ENCODE measurements at regions not wholly inside any gene's neighbourhood (a gene's known extent, or its start where the extent isn't known, plus 50 kb on each side); places are given as distances from the start of the nearest gene placed in this dataset.

DNA sequence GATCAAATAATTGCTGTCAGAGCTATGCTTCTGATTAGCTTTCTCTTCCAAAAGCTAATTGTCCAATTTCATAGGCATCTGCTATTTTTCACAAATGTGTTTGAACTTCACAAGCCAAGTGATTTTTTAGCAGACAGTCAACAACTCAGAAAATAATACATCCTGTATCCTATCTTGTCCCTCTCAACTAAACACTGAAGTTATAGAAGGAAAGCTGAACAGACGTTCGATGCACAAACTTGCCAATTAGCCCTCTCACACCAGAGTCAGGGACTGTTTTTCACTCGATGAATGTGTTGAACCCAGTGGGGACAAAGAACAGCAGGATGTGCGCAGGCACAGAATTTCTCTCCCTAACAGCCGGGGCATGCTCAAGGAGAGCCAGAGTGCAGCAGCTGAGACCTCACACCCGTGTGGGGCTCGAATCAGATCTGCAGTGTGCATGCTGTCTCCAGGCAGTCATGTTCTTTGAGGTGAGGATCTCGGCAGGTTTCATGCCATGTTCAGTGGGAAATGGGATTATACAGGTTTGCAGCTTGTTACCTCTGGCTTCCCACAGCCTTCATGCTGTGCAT, 246.7 kb upstream of the SDK2 start:
- no peaks in the 10 kb centered on the region for H3K36me3 Mint-ChIP-seq (ENCODE audit: low read depth)
- POLR2A ChIA-PET = no interaction called here
- no peak overlapping the region for H3K27ac Mint-ChIP-seq
- H3K9me3 Mint-ChIP-seq = no peaks in the 10 kb centered on the region
- H3K4me3 Mint-ChIP-seq = no peak overlapping the region
- no peak for TF ChIP-seq CTCF (IDR thresholded peaks at IDR 0.05)
- no peaks in the 10 kb centered on the region for H3K27me3 Mint-ChIP-seq
- no peaks in the 10 kb centered on the region for H3K4me1 Mint-ChIP-seq (ENCODE audit: low read depth)
- CTCF ChIA-PET = interaction anchor here (1.0 kb wide), 1 partner anchor 521 kb away, joined by 3 read pairs; no protein-coding TSS in a partner anchor
- no peak for ATAC-seq
- intact Hi-C loops (cut with micrococcal nuclease) = no loop called here
- DNase-seq = no peak

GRCh38 chr17:73895157-73895556, 250.9 kb upstream of the SDK2 start:
- peaks cover 11% of the 10 kb centered on the region for H3K27me3 Mint-ChIP-seq
- no peak for TF ChIP-seq CTCF (IDR thresholded peaks at IDR 0.05)
- ATAC-seq (no peak), DNase-seq (no peak)
- POLR2A ChIA-PET = interaction anchor here (0.6 kb wide), 1 partner anchor 74 kb away, joined by 5 read pairs; no protein-coding TSS in a partner anchor
- intact Hi-C loops (cut with micrococcal nuclease) = no loop called here
- no peaks in the 10 kb centered on the region for H3K4me1 Mint-ChIP-seq (ENCODE audit: low read depth)
- CTCF ChIA-PET = no interaction called here
- no peaks in the 10 kb centered on the region for H3K36me3 Mint-ChIP-seq (ENCODE audit: low read depth)
- no peak overlapping the region for H3K27ac Mint-ChIP-seq
- no peaks in the 10 kb centered on the region for H3K9me3 Mint-ChIP-seq
- H3K4me3 Mint-ChIP-seq = no peak overlapping the region

DNA sequence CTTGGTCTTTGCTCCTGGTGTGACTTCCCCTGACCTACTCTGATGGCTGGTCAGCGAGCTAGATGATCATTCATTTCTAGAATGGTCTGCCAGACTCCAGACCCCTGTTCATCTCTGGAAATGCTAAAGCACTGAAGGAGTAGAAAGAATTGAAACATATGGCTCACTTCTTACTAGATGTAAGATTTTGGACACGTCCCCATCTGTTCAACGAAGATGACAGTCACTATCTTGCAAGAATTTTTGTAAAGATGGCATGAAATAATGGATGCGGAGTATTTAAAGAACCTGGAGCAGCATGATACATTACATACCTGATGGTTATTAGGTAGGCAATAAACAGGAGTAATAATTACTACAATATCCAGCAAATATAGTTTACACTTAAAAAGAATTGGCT, 252.7 kb upstream of the SDK2 start:
- CTCF ChIA-PET = no interaction called here
- Mint-ChIP-seq H3K4me3 (no peak overlapping the region), H3K27ac (no peak overlapping the region), H3K4me1 (ENCODE audit: low read depth) (peaks cover 7% of the 10 kb centered on the region), H3K27me3 (peaks cover 21% of the 10 kb centered on the region), H3K36me3 (ENCODE audit: low read depth) (no peaks in the 10 kb centered on the region), H3K9me3 (no peaks in the 10 kb centered on the region)
- no peak for DNase-seq
- TF ChIP-seq CTCF (IDR thresholded peaks at IDR 0.05) = no peak
- intact Hi-C loops (cut with micrococcal nuclease) = no loop called here
- no peak for ATAC-seq
- POLR2A ChIA-PET = no interaction called here

DNA sequence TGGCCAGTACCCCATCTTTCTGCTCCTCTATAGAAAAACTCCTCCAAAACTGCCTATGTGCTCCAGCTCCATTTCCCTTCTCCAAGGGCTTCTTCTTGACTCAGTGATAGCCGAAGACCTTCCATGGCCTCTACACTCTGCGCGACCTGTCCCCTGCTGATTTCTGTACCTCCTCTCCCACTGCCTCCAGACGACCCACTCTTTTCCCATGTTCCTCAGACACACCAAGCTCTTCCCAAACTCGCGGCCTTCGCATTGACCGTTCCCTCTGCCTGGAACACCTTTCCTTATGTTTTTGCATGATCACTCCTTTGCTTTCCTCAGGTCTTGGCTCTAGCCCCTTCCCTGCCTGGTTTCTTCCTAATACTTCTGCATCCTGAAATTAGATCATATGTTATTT, 255.6 kb upstream of the SDK2 start:
- DNase-seq (no peak), ATAC-seq (no peak)
- intact Hi-C loops (cut with micrococcal nuclease) = no loop called here
- H3K4me3 Mint-ChIP-seq = no peak overlapping the region
- peaks cover 7% of the 10 kb centered on the region for H3K4me1 Mint-ChIP-seq (ENCODE audit: low read depth)
- ChIA-PET CTCF (no interaction called here), POLR2A (no interaction called here)
- H3K27me3 Mint-ChIP-seq = peaks cover 31% of the 10 kb centered on the region
- no peak for TF ChIP-seq CTCF (IDR thresholded peaks at IDR 0.05)
- H3K36me3 Mint-ChIP-seq (ENCODE audit: low read depth) = no peaks in the 10 kb centered on the region
- H3K9me3 Mint-ChIP-seq = no peaks in the 10 kb centered on the region
- H3K27ac Mint-ChIP-seq = no peak overlapping the region

GRCh38 chr17:73900516-73900915, 256.3 kb upstream of the SDK2 start:
- intact Hi-C loops (cut with micrococcal nuclease) = no loop called here
- Mint-ChIP-seq H3K9me3 (no peaks in the 10 kb centered on the region), H3K27ac (no peak overlapping the region), H3K4me3 (no peak overlapping the region), H3K36me3 (ENCODE audit: low read depth) (no peaks in the 10 kb centered on the region), H3K27me3 (peaks cover 31% of the 10 kb centered on the region), H3K4me1 (ENCODE audit: low read depth) (peaks cover 7% of the 10 kb centered on the region)
- ChIA-PET CTCF (no interaction called here), POLR2A (no interaction called here)
- DNase-seq (no peak), ATAC-seq (no peak)
- no peak for TF ChIP-seq CTCF (IDR thresholded peaks at IDR 0.05)

All from activated CD8-positive, alpha-beta T cell treated with anti-CD3 and anti-CD28 coated beads for 36 hours (primary cell).